Left colon (tissue), 2 donors: ENCODE measurements at regions not wholly inside any gene's neighbourhood (a gene's known extent, or its start where the extent isn't known, plus 50 kb on each side); places are given as distances from the start of the nearest gene placed in this dataset.

Experiments used
- ATAC-seq: fragments of 200-7000 bp; cut with Tn5 transposase; one replicate; pipeline ENCODE4 v1.9.1; 2020; ENCODE audit warnings: mild to moderate bottlenecking, moderate library complexity
- DNase-seq, 2 donors: peaks; one replicate each; pipeline ENCODE4 v3.0.0-alpha.2; 2020
- intact Hi-C, 2 donors: fragments of 100-400 bp; cut with DNase I in 1 of 2; cut with micrococcal nuclease in 1 of 2; formaldehyde crosslinking; loops; one replicate each; pipeline versions ENCODE4 v1.11.2 to v1.14.0; 2022; cut with DNase I, micrococcal nuclease
- donor health status: DM: no; HTN: no; CAD: no.
- donor health status: DM: yes; HTN: yes; CAD: no.

DNA sequence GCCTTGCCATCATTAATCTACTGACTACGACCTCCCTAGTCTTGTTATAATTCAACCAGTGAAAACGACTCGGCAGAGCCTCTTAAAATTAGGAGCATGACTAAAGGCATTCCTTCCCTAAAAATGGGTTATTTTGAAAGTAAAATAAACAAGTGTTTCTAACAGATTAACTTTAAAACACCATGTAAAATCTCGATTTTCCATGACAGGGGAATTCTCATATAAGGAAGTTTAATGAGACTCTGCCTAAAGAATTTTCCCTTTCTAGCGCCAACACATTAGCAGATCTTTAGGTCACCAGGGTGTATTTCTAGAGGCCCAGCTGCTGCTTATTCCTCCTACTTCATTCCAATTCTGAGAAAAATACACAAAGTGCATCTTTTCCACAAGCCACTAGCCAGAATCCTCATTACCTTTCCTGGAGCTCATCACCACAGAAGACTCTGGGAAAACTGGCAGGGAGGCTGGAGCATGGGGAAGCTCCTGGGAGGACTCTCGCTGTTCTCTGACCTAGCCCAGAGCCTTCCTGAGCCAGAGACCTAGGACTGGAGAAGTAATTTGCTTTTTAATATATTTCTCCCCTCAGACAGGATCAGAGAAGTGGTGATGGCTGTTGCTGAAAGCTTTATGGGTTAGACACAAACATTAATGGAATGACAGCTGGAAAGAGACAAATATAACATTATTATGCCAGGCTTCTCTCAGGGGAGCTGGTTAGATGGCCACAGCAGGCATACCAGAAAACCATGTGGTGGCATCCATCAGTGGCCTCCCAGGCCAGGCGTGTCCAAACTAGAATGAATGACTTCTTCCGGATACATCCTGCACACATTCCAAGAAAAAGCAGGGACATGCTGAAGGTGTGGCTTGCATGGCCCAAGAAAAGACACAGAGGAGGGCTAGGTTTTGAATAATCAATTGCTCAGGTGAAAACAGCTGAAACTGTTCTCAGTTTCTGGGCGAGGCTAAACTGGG lies 63.6 kb upstream of the CTTNBP2NL start:
- intact Hi-C loops: no loop called here
- DNase-seq: no peak
- ATAC-seq: no peak

DNA sequence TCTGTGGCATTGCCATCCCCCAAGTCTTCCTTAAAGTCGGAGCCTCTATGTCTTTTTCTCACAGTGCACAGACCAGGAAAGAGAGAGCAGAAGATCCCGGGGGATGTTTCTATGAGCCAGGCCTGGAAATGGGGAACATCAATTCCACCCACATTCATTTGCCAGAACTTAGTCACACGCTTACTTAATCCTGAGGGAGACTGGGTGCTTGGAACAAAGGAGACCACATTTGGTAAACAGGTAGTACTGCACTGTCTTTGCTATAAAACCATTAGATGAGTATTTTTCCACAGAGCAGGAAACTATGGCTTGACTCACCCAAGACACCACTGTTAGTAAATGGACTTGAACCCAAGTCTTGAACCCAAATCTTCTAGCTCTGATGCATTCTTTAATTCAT lies 60.7 kb upstream of the CTTNBP2NL start:
- intact Hi-C loops: no loop called here
- ATAC-seq (no peak), DNase-seq (no peak)

DNA sequence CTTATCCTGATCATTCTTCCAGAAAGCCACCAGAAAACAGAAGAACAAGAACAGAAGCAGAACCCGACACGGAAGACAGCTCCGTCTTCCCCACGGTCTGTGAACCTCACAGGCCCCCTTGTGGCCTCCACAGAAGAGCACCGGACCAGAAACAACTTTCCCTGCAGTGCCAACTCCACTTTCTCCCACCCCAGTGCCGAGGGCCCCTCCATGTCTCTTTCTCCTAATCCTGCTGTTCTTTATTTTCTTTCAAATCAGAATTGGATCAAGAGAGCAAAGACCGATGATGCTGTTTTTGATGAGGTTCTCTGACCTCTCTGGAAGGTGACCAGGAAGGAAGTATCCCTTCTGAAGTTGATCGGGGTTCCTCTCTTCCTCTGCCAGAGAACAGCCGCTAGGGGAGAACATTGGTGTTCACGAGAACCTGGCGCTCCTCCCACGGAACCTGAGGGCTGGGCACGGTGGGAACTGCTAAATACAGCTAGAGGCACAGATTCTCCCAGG lies 58.9 kb upstream of the CTTNBP2NL start:
- ATAC-seq (peak; percentile 48), DNase-seq (peak in 1 of 2 donors; percentile 31)
- intact Hi-C loops: no loop called here

DNA sequence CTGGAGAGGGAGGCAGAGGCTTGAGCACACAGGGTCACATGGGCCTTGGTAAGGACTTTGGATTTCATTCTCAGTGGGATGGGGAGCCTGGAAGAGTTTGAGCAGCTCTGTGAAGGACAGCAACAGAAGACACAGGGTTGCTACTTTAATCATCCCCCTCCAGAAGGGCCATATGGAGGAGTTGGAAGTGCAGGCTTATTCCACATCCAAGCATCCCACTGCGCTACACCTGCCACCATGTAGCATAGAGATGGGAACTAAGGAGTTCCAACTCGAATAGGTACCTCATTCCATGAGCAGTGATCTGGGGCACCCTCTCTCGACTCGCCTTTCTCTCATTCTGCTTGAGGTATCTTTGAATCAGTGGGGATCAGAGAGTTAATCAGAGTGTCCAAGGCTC lies 54.0 kb upstream of the CTTNBP2NL start:
- intact Hi-C loops: no loop called here
- ATAC-seq: no peak

DNA sequence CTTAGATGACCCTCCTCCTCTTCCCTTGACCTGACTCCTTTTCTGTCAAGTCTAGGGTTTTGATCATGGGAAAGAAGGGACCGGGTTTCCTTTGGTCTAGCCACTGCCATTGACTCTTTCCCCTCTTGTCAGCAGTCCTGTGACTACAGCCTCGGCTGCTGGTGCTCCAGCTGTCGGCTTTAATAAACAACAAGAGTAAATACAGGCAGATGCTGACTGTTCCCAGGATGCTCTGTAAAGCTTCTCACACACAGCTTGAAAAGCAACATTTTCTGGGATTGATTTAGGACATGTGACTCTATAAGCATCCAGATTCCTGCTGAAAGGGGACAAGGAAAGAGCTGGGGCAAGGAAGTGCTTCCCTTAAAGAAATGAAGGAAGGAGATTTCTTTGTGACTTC lies 53.5 kb upstream of the CTTNBP2NL start:
- intact Hi-C loops: no loop called here
- ATAC-seq (no peak), DNase-seq (no peak)

More for the DNA sequence above, 54.0 kb upstream of the CTTNBP2NL start:
- DNase-seq: no peak

DNA sequence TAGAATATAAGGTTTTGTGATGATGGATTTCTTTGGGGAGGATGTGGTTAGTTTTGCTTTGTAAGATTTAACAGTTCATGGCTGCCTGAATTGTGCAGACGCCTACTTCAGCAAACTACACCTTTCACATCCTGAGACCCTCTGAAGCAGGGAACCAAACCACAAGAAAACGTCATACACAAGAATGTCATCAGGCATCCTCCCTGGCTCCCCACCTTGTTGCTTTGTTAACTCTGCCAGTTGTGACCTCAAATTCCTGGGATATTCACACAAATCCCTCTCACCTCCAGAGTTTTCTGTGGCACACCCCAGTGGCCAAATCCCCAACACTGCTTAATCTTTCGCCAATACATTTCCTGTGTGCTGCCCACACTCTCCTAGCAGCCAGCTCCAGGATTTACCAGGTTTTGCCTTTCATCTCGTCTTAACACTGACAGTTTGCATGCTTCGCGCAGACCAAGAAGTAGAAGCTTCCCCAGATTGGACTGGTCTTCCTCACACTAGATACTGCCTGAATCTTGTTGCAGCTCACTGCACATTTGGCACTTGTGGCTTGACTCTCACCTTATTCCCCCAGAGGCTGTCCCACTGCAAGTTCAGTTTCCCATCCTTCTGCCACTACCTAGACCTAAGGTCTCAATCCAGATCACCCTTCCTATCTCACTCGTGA lies 51.1 kb upstream of the CTTNBP2NL start:
- DNase-seq (no peak), ATAC-seq (no peak)
- intact Hi-C loops: no loop called here
